ACC112 (cell line): ENCODE measurements at regions not wholly inside any gene's neighbourhood (a gene's known extent, or its start where the extent isn't known, plus 50 kb on each side); places are given as distances from the start of the nearest gene placed in this dataset.

ENCODE experiments used
- H2AFZ ChIP-seq: fragments of 200-600 bp; sonication (generic); one replicate; pipeline ENCODE4 v1.6.0; 2017; ENCODE audit warnings: antibody characterized with exemption, low read length; ENCODE audit not compliant: unreplicated experiment
- H3K27ac ChIP-seq: fragments of 200-600 bp; sonication (generic); 2 replicates; pipeline ENCODE4 v1.5.1; 2014; ENCODE audit warnings: low read depth, mild to moderate bottlenecking, antibody characterized with exemption, low read length, moderate library complexity
- H3K27me3 ChIP-seq: fragments of 200-600 bp; sonication (generic); 2 replicates; pipeline ENCODE4 v1.6.1; 2014; ENCODE audit warnings: mild to moderate bottlenecking, antibody characterized with exemption, low read length, moderate library complexity, mixed read lengths; ENCODE audit not compliant: insufficient read depth
- H3K36me3 ChIP-seq: fragments of 200-600 bp; sonication (generic); 2 replicates; pipeline ENCODE4 v1.6.1; 2016; ENCODE audit warnings: mild to moderate bottlenecking, antibody characterized with exemption, low read length, moderate library complexity, mixed read lengths; ENCODE audit not compliant: insufficient read depth
- H3K4me1 ChIP-seq: fragments of 200-600 bp; sonication (generic); one replicate; pipeline ENCODE4 v1.6.1; 2016; ENCODE audit warnings: low read length, mixed read lengths; ENCODE audit not compliant: insufficient read depth, unreplicated experiment, control insufficient read depth
- H3K4me3 ChIP-seq: fragments of 200-600 bp; sonication (generic); 2 replicates; pipeline ENCODE4 v1.5.1; 2014; ENCODE audit warnings: mild to moderate bottlenecking, low read depth, low read length
- H3K79me2 ChIP-seq: fragments of 200-600 bp; sonication (generic); one replicate; pipeline ENCODE4 v1.6.0; 2016; ENCODE audit warnings: low read length; ENCODE audit not compliant: control insufficient read depth, unreplicated experiment, insufficient read depth

- no peaks in the 10 kb centered on the region for H3K36me3 ChIP-seq
- peaks cover 9% of the 10 kb centered on the region for H3K4me1 ChIP-seq
- no peaks in the 10 kb centered on the region for H3K79me2 ChIP-seq
- no peak overlapping the region for H3K27ac ChIP-seq
- no peak overlapping the region for H2AFZ ChIP-seq
- H3K4me3 ChIP-seq: no peak overlapping the region
- no peaks in the 10 kb centered on the region for H3K27me3 ChIP-seq
Measured at GRCh38 chr7:125061-125475, 67.3 kb upstream of the FAM20C start.

- no peak overlapping the region for H2AFZ ChIP-seq
- no peaks in the 10 kb centered on the region for H3K27me3 ChIP-seq
- H3K79me2 ChIP-seq: no peaks in the 10 kb centered on the region
- H3K36me3 ChIP-seq: no peaks in the 10 kb centered on the region
- H3K4me3 ChIP-seq: no peak overlapping the region
- H3K27ac ChIP-seq: no peak overlapping the region
- peaks cover 11% of the 10 kb centered on the region for H3K4me1 ChIP-seq
Measured at GRCh38 chr7:125661-126060, 66.7 kb upstream of the FAM20C start.

GRCh38 chr7:126368-126767 lies 66.0 kb upstream of the FAM20C start:
- peaks cover 11% of the 10 kb centered on the region for H3K4me1 ChIP-seq
- H3K36me3 ChIP-seq: no peaks in the 10 kb centered on the region
- H3K4me3 ChIP-seq: no peak overlapping the region
- no peak overlapping the region for H2AFZ ChIP-seq
- H3K79me2 ChIP-seq: no peaks in the 10 kb centered on the region
- no peaks in the 10 kb centered on the region for H3K27me3 ChIP-seq
- no peak overlapping the region for H3K27ac ChIP-seq

GRCh38 chr7:127064-127598 lies 65.2 kb upstream of the FAM20C start:
- Histone ChIP-seq H2AFZ (no peak overlapping the region), H3K79me2 (no peaks in the 10 kb centered on the region), H3K36me3 (no peaks in the 10 kb centered on the region), H3K27ac (no peak overlapping the region), H3K4me1 (peaks cover 11% of the 10 kb centered on the region), H3K27me3 (no peaks in the 10 kb centered on the region), H3K4me3 (no peak overlapping the region)

- Histone ChIP-seq H2AFZ (no peak overlapping the region), H3K27ac (no peak overlapping the region), H3K4me1 (peaks cover 11% of the 10 kb centered on the region), H3K79me2 (no peaks in the 10 kb centered on the region), H3K36me3 (no peaks in the 10 kb centered on the region), H3K4me3 (no peak overlapping the region), H3K27me3 (no peaks in the 10 kb centered on the region)
Measured at GRCh38 chr7:128171-129080, 63.9 kb upstream of the FAM20C start.

GRCh38 chr7:129366-130221 lies 62.8 kb upstream of the FAM20C start:
- Histone ChIP-seq H3K27ac (peak overlapping the region; percentile 20; the same call in 1 of the 2 replicates), H3K79me2 (no peaks in the 10 kb centered on the region), H2AFZ (peak overlapping the region; percentile 28), H3K4me1 (peaks cover 11% of the 10 kb centered on the region), H3K4me3 (peak overlapping the region; percentile 57), H3K27me3 (no peaks in the 10 kb centered on the region), H3K36me3 (no peaks in the 10 kb centered on the region)

GRCh38 chr7:130222-130572 lies 62.2 kb upstream of the FAM20C start:
- Histone ChIP-seq H3K4me3 (peak overlapping the region; percentile 57), H3K79me2 (no peaks in the 10 kb centered on the region), H2AFZ (peak overlapping the region; percentile 28), H3K4me1 (peaks cover 11% of the 10 kb centered on the region), H3K27ac (0 out of 2 replicates have a peak overlapping the region, but pooled peaks have one; percentile 11), H3K36me3 (no peaks in the 10 kb centered on the region), H3K27me3 (no peaks in the 10 kb centered on the region)

GRCh38 chr7:130875-131780 lies 61.2 kb upstream of the FAM20C start:
- Histone ChIP-seq H3K27ac (no peak overlapping the region), H3K4me1 (peaks cover 11% of the 10 kb centered on the region), H2AFZ (no peak overlapping the region)

GRCh38 chr7:131781-132482 lies 60.4 kb upstream of the FAM20C start:
- Histone ChIP-seq H3K36me3 (no peaks in the 10 kb centered on the region), H3K27ac (no peak overlapping the region), H3K27me3 (no peaks in the 10 kb centered on the region), H2AFZ (no peak overlapping the region), H3K79me2 (no peaks in the 10 kb centered on the region), H3K4me1 (peaks cover 11% of the 10 kb centered on the region), H3K4me3 (no peak overlapping the region)

More at GRCh38 chr7:130875-131780, 61.2 kb upstream of the FAM20C start:
- no peaks in the 10 kb centered on the region for H3K27me3 ChIP-seq
- H3K36me3 ChIP-seq: no peaks in the 10 kb centered on the region
- no peak overlapping the region for H3K4me3 ChIP-seq
- no peaks in the 10 kb centered on the region for H3K79me2 ChIP-seq
